Body of pancreas (tissue), 4 donors: ENCODE measurements at regions not wholly inside any gene's neighbourhood (a gene's known extent, or its start where the extent isn't known, plus 50 kb on each side); places are given as distances from the start of the nearest gene placed in this dataset.

Source experiments
- CTCF ChIP-seq, 7 experiments: fragments of 450-650 bp in 4 of 7; fragments of 200-600 bp in 3 of 7; sonication (generic) in 3 of 7; IDR thresholded peaks; one replicate each; pipeline ENCODE4 v1.5.1; 2016 to 2019; ENCODE audit warnings: antibody characterized with exemption in 7 of 7
- POLR2A ChIP-seq, 3 donors: fragments of 450-650 bp; IDR thresholded peaks; one replicate each; pipeline ENCODE4 v1.6.1; 2016; ENCODE audit warnings: antibody characterized with exemption in 3 of 3, mild to moderate bottlenecking in 2 of 3

GRCh38 chr10:59962756-59963155, 56.4 kb upstream of the CCDC6 start:
- TF ChIP-seq CTCF (IDR thresholded peaks at IDR 0.05) (no peak), POLR2A (IDR thresholded peaks at IDR 0.05) (no peak)
